HG02623 (cell line): ENCODE measurements at regions not wholly inside any gene's neighbourhood (a gene's known extent, or its start where the extent isn't known, plus 50 kb on each side); places are given as distances from the start of the nearest gene placed in this dataset.
"Not testable (repeated sequence)": the region's sequence is repeated elsewhere in the genome, so short reads cannot be mapped to it uniquely, and the experiment has no call there.

Experiments used
- ATAC-seq: cut with Tn5 transposase; IDR thresholded peaks from one replicate; pipeline ENCODE4 v1.9.1; 2021; ENCODE audit warnings: moderate library complexity; ENCODE audit not compliant: unreplicated experiment

DNA sequence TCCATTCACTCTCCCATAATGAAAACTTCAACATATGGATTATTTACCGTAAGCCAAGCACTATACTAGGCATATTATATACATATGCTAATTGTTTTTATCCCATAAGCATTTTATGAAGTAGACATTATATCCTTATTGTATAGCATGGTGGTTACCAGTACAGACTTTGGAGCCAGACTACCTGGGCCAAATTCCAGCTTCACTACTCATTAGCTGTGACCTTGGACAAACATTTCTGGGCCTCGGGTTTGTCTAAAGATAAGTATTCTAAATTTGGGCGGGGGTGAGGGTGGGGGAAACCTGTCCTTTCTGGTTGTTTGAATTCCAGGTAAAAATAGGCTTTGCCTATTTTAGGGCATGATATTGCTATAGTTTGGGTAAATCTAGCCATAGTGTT is 66.5 kb upstream of the P2RY1 start:
- no peak for ATAC-seq

DNA sequence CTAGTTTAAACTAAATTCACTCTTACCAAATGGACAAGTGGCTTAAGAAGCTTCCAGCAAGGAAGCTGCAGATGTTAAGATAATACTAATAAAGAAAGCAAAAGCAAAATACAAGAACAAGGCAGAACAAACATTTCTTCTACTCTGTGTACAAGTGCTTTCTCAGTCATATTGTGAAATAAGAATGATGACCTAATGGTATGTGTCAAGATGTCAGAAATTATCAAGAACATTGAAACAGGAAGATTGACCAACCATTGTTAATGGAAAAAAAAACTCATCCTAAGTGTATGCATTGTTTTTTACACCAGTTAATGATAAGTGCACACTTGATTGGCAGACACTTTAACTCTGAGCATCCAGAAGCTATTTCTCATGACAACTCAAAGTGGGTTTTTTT is 65.4 kb upstream of the P2RY1 start:
- ATAC-seq = no peak

DNA sequence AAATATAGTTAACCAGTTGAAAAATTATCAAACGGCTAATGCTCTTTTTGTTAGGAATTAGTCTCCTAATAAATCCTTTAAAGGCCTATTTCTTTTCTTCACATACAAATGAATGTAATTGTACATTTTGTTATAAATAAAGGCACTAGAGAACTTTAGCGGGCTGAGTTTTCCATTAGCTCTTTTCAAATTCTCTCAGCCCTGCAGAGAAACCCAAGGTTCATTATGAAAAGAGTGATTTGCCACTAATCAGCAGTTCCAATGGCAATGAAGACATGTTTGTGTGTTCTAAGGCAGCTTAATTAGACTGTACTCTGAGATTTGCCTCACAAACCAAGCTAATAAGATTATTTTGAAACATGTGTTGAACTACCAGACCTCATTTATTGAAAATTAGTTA is 64.6 kb upstream of the P2RY1 start:
- no peak for ATAC-seq

DNA sequence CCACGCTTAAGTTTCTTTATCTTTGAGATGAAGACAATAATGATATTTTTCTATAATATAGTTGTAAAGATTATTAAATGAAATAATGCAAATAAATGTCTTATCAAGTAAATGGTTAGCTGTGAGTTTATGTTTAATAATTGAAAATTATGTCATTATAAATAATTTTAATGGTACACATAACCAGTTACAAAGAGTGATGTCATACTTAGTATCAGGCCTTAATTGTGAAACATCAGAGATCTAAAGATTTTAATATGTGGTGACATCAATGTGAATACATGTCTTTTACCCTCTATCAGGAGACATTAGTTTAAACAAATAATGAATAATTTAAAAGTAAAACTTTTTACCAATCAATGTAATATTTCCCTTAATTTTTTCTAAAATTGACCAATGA is 63.8 kb upstream of the P2RY1 start:
- ATAC-seq = no peak

DNA sequence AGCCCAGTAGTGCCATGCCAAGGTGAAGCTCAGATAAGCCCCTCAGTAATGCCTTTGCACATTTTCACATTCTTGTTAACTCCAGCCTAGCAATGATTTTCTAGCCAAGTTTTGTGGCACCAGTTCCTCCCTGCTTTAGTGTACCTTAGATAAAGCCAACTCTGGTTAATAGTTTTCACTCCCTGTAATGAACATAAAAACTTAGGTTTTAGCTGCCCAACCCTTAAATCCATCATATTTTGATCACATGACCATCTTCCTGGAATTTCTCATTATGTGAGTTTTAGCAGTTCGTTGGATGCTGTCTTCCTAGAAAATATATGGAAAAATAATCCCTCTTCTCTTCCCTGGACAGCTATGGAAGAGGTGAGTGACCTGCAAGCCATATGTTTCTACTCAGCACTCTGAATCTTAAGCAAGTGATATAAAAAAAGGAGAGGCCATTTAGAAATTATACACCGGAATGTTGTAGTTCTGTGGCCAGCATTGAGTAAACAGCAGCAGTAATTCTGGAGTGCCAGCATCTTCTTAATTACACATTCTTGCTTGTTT is 62.2 kb upstream of the P2RY1 start:
- ATAC-seq = no peak

DNA sequence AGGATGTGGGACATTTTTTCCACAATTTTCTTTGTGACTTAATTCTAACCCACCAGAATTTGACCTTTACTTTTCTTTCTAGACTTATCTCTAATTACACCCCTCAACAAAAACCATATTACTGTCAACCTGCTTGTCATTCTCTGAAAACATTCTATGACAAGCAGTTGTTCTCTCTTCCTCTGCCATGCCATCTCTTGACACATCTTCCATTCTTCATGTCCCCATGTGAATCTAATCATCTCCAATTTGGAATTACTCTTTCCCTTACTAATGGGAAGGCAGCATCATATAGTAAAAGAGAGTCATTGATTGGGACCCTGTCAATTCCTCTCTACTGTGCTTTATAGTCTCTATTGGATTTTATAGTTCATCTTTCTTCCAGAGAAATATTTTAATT is 61.3 kb upstream of the P2RY1 start:
- ATAC-seq = no peak

DNA sequence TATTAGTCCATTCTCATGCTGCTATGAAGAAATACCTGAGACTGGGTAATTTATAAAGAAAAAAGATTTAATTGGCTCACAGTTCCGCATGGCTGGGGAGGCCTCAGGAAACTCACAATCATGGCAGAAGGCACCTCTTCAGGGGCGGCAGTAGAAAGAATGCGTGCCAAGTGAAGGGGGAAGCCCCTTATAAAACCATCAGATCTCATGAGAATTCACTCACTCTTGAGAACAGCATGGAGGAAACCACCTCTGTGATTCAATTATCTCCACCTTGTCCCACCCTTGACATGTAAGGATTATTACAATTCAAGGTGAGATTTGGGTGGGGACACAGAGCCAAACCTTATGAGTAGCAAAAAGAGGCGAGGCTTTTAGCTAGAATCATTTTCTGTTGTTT is 60.7 kb upstream of the P2RY1 start:
- ATAC-seq = not testable (repeated sequence)

DNA sequence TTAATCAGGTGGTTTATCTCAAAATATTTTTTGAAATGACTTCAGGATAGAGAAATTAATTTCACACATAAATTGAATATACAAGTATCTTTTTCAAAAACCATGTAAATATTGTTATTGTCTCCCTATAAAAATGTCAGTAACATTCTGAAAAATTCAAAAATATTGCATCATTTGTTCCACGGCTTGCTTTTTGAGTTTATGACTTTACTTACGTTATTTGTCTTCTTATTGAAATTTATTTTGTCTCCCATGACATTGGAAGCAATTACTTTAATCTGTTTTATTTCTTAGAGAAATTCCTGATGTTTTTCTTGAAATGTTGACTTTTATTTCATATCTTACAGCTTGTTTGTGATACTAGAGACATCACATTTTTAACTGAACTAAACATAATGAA is 56.9 kb upstream of the P2RY1 start:
- no peak for ATAC-seq

DNA sequence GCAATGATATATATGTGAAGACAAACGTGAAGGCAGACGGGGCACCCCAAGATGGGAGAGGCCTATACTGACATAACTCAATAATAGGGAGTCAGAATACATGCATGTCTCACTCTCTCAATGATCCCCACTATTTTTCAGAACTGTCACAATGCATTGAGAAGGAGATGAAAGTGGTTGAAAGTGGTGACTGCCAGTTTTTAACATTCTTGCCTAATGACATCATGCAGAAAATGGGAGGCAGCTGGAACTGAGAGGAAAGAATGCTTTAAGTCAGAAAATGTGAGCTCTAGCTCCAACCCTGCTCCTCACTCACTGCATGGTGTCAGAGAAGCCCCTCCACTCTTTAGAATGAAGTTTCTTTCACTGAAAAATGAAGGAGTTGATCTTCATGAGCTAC is 55.3 kb upstream of the P2RY1 start:
- no peak for ATAC-seq

DNA sequence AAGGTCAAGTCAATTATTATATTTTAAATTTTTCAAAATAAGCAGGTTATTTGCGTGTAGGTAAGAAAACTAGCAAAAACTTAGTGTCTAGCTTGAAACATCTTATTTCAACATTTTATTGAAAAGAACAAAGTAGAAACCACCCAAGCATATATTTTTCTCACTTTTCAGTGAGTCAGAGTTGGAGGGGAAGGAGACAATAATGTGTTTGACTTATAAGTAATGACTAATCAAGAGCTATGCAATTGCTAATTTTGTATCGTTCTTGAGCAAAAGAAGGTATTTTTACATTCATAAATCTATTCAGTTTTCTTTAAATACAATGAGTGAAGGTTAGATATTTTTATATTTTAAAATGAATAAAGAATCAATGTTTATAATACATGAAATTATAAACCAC is 54.4 kb upstream of the P2RY1 start:
- ATAC-seq = no peak

DNA sequence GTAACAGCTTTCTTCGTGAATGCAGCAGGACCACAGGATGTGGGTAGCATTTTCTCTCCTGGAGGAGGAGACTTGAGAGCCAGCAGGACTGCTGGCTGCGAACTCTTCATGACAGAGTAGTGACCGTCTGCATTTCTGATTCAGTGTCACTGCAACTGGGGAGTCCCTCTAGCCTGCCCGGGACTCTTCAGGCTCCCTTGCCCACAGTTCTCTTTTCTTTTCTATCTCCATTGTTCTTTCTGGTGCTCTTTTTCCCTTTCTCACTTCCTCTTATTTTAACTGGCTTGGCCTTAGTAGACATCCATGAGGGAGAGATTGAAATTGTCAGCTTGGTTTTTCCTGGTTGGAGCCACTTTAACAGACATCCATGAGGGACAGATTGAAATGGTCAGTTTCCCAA is 49.9 kb upstream of the P2RY1 start:
- ATAC-seq = no peak
